ENCODE measurements at regions not wholly inside any gene's neighbourhood (a gene's known extent, or its start where the extent isn't known, plus 50 kb on each side); places are given as distances from the start of the nearest gene placed in this dataset.
"Not testable (repeated sequence)": the region's sequence is repeated elsewhere in the genome, so short reads cannot be mapped to it uniquely, and the experiment has no call there.

GRCh38 chr18:56438480-56438879, 199.9 kb downstream of the TXNL1 start:
- DNase-seq: not testable (repeated sequence)

GRCh38 chr18:56436651-56437050, 201.7 kb downstream of the TXNL1 start:
- DNase-seq: no peak

- no peak for DNase-seq
Measured at GRCh38 chr18:56433919-56434318, 204.5 kb downstream of the TXNL1 start.

GRCh38 chr18:56431551-56431950, 206.8 kb downstream of the TXNL1 start:
- DNase-seq: no peak

- DNase-seq: no peak
Measured at GRCh38 chr18:56423626-56424025, 214.8 kb downstream of the TXNL1 start.

GRCh38 chr18:56421647-56422046, 216.7 kb downstream of the TXNL1 start:
- no peak for DNase-seq

GRCh38 chr18:56420868-56421267, 217.5 kb downstream of the TXNL1 start:
- not testable (repeated sequence) for DNase-seq

GRCh38 chr18:56414357-56414756, 224.0 kb downstream of the TXNL1 start:
- no peak for DNase-seq

GRCh38 chr18:56413862-56414261, 224.5 kb downstream of the TXNL1 start:
- DNase-seq: no peak

- no peak for DNase-seq
Measured at GRCh38 chr18:56412951-56413350, 225.4 kb downstream of the TXNL1 start.

GRCh38 chr18:56409736-56410135, 228.7 kb downstream of the TXNL1 start:
- no peak for DNase-seq

GRCh38 chr18:56407646-56408180, 230.7 kb downstream of the TXNL1 start:
- peak in 1 of 2 experiments; percentile 25 for DNase-seq

- DNase-seq: peak in 1 of 2 experiments; percentile 53
Measured at GRCh38 chr18:56402872-56403516, 235.4 kb downstream of the TXNL1 start.

- DNase-seq: no peak
Measured at GRCh38 chr18:56393870-56394269, 244.5 kb downstream of the TXNL1 start.

- peak in 1 of 2 experiments; percentile 47 for DNase-seq
Measured at GRCh38 chr18:56391931-56392590, 246.3 kb downstream of the TXNL1 start.

GRCh38 chr18:56390626-56391025, 247.8 kb downstream of the TXNL1 start:
- DNase-seq: no peak

GRCh38 chr18:56389190-56389589, 249.2 kb downstream of the TXNL1 start:
- DNase-seq: peak in 1 of 2 experiments; percentile 59

GRCh38 chr18:56388571-56388970, 249.8 kb downstream of the TXNL1 start:
- no peak for DNase-seq

GRCh38 chr18:56386856-56387255, 251.5 kb downstream of the TXNL1 start:
- no peak for DNase-seq

- DNase-seq: peak in 1 of 2 experiments; percentile 68
Measured at GRCh38 chr18:56383349-56383748, 255.0 kb downstream of the TXNL1 start.

- peak in 1 of 2 experiments; percentile 57 for DNase-seq
Measured at GRCh38 chr18:56382541-56382940, 255.9 kb downstream of the TXNL1 start.

- peak in 1 of 2 experiments; percentile 12 for DNase-seq
Measured at GRCh38 chr18:56381196-56381595, 257.2 kb downstream of the TXNL1 start.

- no peak for DNase-seq
Measured at GRCh38 chr18:56380685-56381084, 257.7 kb downstream of the TXNL1 start.

- peak in 1 of 2 experiments; percentile 10 for DNase-seq
Measured at GRCh38 chr18:56379256-56379655, 259.1 kb downstream of the TXNL1 start.

Measured in NCI-H446 (cell line).